HEK293 (cell line): ENCODE measurements at regions not wholly inside any gene's neighbourhood (a gene's known extent, or its start where the extent isn't known, plus 50 kb on each side); places are given as distances from the start of the nearest gene placed in this dataset.

Source experiments
- CTCF ChIA-PET: fragments of 350-600 bp; formaldehyde crosslinking; extraction: SDS; loops from one replicate; lab custom pipeline; 2021; ENCODE audit warnings: antibody characterized with exemption; lab: Yijun Ruan, JAX
- POLR2A ChIA-PET: fragments of 300-600 bp; formaldehyde crosslinking; extraction: SDS; loops from one replicate; lab custom pipeline; 2020; ENCODE audit warnings: antibody characterized with exemption, inconsistent platforms; lab: Yijun Ruan, JAX
- H3K27ac ChIP-seq: fragments of 200-500 bp; sonication (Bioruptor generic); 2 replicates; pipeline ENCODE4 v1.5.1; 2014; ENCODE audit warnings: low read depth, low read length, control low read depth, inconsistent platforms; ENCODE audit errors: extremely low read depth
- H3K36me3 ChIP-seq, 2 experiments: fragments of 200-500 bp in 1 of 2; sonication (Bioruptor generic) in 1 of 2; 1 replicate in 1 of 2; 2 replicates in 1 of 2; pipeline ENCODE4 v1.5.1; 2014 to 2017; ENCODE audit warnings: inconsistent platforms in 2 of 2, low read length in 2 of 2; ENCODE audit not compliant: control insufficient read depth in 2 of 2, insufficient read depth in 1 of 2
- H3K4me1 ChIP-seq: fragments of 200-500 bp; sonication (Bioruptor generic); 2 replicates; pipeline ENCODE4 v1.5.1; 2014; ENCODE audit warnings: mild to moderate bottlenecking, low read length, inconsistent platforms; ENCODE audit not compliant: control insufficient read depth, insufficient read depth
- H3K4me3 ChIP-seq: 2 replicates; pipeline ENCODE4 v1.5.1; 2011; ENCODE audit warnings: low read depth, mild to moderate bottlenecking, control low read depth, low read length, moderate library complexity
- H3K9me3 ChIP-seq: fragments of 200-500 bp; sonication (Bioruptor generic); 2 replicates; pipeline ENCODE4 v1.5.1; 2014; ENCODE audit warnings: low read depth, low read length, inconsistent platforms; ENCODE audit not compliant: control insufficient read depth, insufficient read depth
- BCL11B ChIP-seq: fragments of 450-650 bp; formaldehyde crosslinking; IDR thresholded peaks from 2 replicates; pipeline ENCODE4 v1.5.1; 2016; ENCODE audit warnings: low read depth, missing biosample characterization, missing genetic modification characterization
- FEZF1 ChIP-seq: fragments of 450-650 bp; formaldehyde crosslinking; IDR thresholded peaks from 2 replicates; pipeline ENCODE4 v1.5.1; 2016; ENCODE audit warnings: missing biosample characterization, missing genetic modification characterization
- KLF10 ChIP-seq: fragments of 450-650 bp; IDR thresholded peaks from 2 replicates; pipeline ENCODE4 v1.5.1; 2018; ENCODE audit warnings: missing biosample characterization, mild to moderate bottlenecking, missing genetic modification characterization
- OVOL3 ChIP-seq: fragments of 450-650 bp; formaldehyde crosslinking; IDR thresholded peaks from 2 replicates; pipeline ENCODE4 v1.5.1; 2016; ENCODE audit warnings: missing biosample characterization, missing genetic modification characterization
- TCF7L2 ChIP-seq: IDR thresholded peaks from 2 replicates; pipeline ENCODE4 v1.6.1; 2011; ENCODE audit warnings: low read depth, mild to moderate bottlenecking, inconsistent platforms, low read length, moderate library complexity, borderline replicate concordance
- ZIC2 ChIP-seq: fragments of 450-650 bp; formaldehyde crosslinking; IDR thresholded peaks from 2 replicates; pipeline ENCODE4 v1.5.1; 2016; ENCODE audit warnings: missing biosample characterization, missing genetic modification characterization
- ZNF266 ChIP-seq: fragments of 450-650 bp; formaldehyde crosslinking; IDR thresholded peaks from 2 replicates; pipeline ENCODE4 v1.5.1; 2016; ENCODE audit warnings: missing biosample characterization, missing genetic modification characterization, low read depth
- ZNF311 ChIP-seq: fragments of 450-650 bp; formaldehyde crosslinking; IDR thresholded peaks from 2 replicates; pipeline ENCODE4 v1.5.1; 2017; ENCODE audit warnings: missing biosample characterization, missing genetic modification characterization, borderline replicate concordance
- ZNF423 ChIP-seq: fragments of 450-650 bp; formaldehyde crosslinking; IDR thresholded peaks from 2 replicates; pipeline ENCODE4 v1.5.1; 2016; ENCODE audit warnings: missing biosample characterization, missing genetic modification characterization
- ZNF610 ChIP-seq: fragments of 450-650 bp; formaldehyde crosslinking; IDR thresholded peaks from 2 replicates; pipeline ENCODE4 v1.5.1; 2016; ENCODE audit warnings: missing biosample characterization, missing genetic modification characterization, borderline replicate concordance
- ZNF658 ChIP-seq: fragments of 450-650 bp; formaldehyde crosslinking; IDR thresholded peaks from 2 replicates; pipeline ENCODE4; 2016; ENCODE audit warnings: missing biosample characterization, missing genetic modification characterization
- ZNF664 ChIP-seq: fragments of 450-650 bp; formaldehyde crosslinking; IDR thresholded peaks from 2 replicates; pipeline ENCODE4 v1.5.1; 2016; ENCODE audit warnings: missing biosample characterization, missing genetic modification characterization
- ZNF670 ChIP-seq: fragments of 450-650 bp; formaldehyde crosslinking; IDR thresholded peaks from 2 replicates; pipeline ENCODE4 v1.5.1; 2016; ENCODE audit warnings: missing biosample characterization, missing genetic modification characterization, low read depth
- ZNF777 ChIP-seq: fragments of 450-650 bp; formaldehyde crosslinking; IDR thresholded peaks from 2 replicates; pipeline ENCODE4 v1.5.1; 2017; ENCODE audit warnings: missing biosample characterization, missing genetic modification characterization, borderline replicate concordance
- ZNF843 ChIP-seq: fragments of 450-650 bp; formaldehyde crosslinking; IDR thresholded peaks from 2 replicates; pipeline ENCODE4 v1.5.1; 2016; ENCODE audit warnings: missing biosample characterization, missing genetic modification characterization
- ZXDB ChIP-seq: fragments of 450-650 bp; formaldehyde crosslinking; IDR thresholded peaks from 2 replicates; pipeline ENCODE4 v1.5.1; 2016; ENCODE audit warnings: missing biosample characterization, missing genetic modification characterization
- TF ChIP-seq, protein P1 (sequence below): fragments of 450-650 bp; formaldehyde crosslinking; IDR thresholded peaks from 2 replicates; pipeline ENCODE4 v1.5.1; 2016; ENCODE audit warnings: missing biosample characterization, missing genetic modification characterization, low read depth
- TF ChIP-seq, protein P2 (sequence below): fragments of 450-650 bp; formaldehyde crosslinking; IDR thresholded peaks from 2 replicates; pipeline ENCODE4 v1.5.1; 2017; ENCODE audit warnings: missing biosample characterization, missing genetic modification characterization
- TF ChIP-seq, protein P3 (sequence below): fragments of 450-650 bp; formaldehyde crosslinking; IDR thresholded peaks from 2 replicates; pipeline ENCODE4 v1.5.1; 2017; ENCODE audit warnings: missing biosample characterization, missing genetic modification characterization
- TF ChIP-seq, protein P4 (sequence below): fragments of 450-650 bp; formaldehyde crosslinking; IDR thresholded peaks from 2 replicates; pipeline ENCODE4 v1.5.1; 2016; ENCODE audit warnings: missing biosample characterization, missing genetic modification characterization

DNA sequence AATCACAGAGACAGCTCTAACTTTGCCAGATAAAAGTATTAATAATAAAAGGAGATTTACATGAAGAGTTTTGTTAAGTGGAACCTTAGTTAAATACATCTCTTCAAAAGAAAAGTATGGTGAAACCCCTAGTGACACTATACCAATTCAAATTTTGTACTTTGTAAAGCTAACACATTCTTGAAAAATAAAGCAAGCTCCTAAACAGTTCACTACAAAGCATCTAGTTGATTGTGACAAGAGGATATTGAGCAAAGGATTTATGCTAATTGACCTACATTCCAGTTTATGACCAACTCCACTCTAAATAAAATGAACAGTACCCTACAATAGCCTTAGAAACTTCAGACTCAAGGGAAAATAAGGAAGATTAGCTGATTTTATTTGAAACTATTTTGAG lies 69.4 kb upstream of the WDR17 start (continued):
- TF ChIP-seq ZNF658 (tag by site-specific recombination): no peak
- TF ChIP-seq, protein P1, sequence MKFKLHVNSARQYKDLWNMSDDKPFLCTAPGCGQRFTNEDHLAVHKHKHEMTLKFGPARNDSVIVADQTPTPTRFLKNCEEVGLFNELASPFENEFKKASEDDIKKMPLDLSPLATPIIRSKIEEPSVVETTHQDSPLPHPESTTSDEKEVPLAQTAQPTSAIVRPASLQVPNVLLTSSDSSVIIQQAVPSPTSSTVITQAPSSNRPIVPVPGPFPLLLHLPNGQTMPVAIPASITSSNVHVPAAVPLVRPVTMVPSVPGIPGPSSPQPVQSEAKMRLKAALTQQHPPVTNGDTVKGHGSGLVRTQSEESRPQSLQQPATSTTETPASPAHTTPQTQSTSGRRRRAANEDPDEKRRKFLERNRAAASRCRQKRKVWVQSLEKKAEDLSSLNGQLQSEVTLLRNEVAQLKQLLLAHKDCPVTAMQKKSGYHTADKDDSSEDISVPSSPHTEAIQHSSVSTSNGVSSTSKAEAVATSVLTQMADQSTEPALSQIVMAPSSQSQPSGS (tag by site-specific recombination): no peak

DNA sequence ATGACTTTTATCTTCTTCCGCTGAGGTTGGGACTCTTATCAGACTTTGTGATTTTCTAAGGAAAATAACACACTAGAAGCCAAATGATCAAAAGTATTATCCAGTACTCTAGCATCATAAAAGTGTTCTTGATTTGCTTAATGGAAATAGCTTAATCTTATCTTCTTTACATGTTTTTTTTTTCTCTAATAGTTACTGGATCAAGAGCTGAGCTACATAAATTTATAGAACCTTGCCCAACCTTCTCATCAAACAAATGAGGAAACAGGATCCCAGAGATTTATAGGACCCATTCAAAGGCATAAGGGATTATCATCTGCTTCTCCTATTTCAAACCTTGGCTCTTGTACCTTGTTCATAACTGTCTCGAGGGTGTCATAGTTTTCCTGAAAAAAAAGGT lies 68.3 kb upstream of the WDR17 start:
- CTCF ChIA-PET: interaction anchor here (0.7 kb wide), 1 partner anchor 767 kb away, joined by 3 read pairs; no protein-coding TSS in a partner anchor
- POLR2A ChIA-PET: interaction anchor here (0.7 kb wide), 1 partner anchor 1368 kb away, joined by 3 read pairs; no protein-coding TSS in a partner anchor
- no peak overlapping the region for H3K27ac ChIP-seq
- no peak overlapping the region for H3K4me3 ChIP-seq
- peaks cover 8% of the 10 kb centered on the region for H3K4me1 ChIP-seq
- H3K9me3 ChIP-seq: no peaks in the 10 kb centered on the region
- H3K36me3 ChIP-seq: no peaks in the 10 kb centered on the region
- TF ChIP-seq ZIC2 (tag by site-specific recombination): no peak
- TF ChIP-seq BCL11B (tag by site-specific recombination): 0 out of 2 replicates have a peak, but pooled peaks have one; percentile 27
- TF ChIP-seq FEZF1: peak; percentile 57
- TF ChIP-seq ZNF777 (tag by site-specific recombination): no peak
- no peak for TF ChIP-seq ZNF311 (tag by site-specific recombination)
- TF ChIP-seq, protein P2, sequence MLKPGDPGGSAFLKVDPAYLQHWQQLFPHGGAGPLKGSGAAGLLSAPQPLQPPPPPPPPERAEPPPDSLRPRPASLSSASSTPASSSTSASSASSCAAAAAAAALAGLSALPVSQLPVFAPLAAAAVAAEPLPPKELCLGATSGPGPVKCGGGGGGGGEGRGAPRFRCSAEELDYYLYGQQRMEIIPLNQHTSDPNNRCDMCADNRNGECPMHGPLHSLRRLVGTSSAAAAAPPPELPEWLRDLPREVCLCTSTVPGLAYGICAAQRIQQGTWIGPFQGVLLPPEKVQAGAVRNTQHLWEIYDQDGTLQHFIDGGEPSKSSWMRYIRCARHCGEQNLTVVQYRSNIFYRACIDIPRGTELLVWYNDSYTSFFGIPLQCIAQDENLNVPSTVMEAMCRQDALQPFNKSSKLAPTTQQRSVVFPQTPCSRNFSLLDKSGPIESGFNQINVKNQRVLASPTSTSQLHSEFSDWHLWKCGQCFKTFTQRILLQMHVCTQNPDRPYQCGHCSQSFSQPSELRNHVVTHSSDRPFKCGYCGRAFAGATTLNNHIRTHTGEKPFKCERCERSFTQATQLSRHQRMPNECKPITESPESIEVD: peak; percentile 18; the same call in 1 of the 2 replicates
- peak; percentile 12; the same call in 1 of the 2 replicates for TF ChIP-seq TCF7L2
- TF ChIP-seq OVOL3 (tag by site-specific recombination): peak; percentile 76
- peak; percentile 35; the same call in 1 of the 2 replicates for TF ChIP-seq ZXDB
- TF ChIP-seq ZNF843 (tag by site-specific recombination): peak; percentile 79; the same call in 1 of the 2 replicates

DNA sequence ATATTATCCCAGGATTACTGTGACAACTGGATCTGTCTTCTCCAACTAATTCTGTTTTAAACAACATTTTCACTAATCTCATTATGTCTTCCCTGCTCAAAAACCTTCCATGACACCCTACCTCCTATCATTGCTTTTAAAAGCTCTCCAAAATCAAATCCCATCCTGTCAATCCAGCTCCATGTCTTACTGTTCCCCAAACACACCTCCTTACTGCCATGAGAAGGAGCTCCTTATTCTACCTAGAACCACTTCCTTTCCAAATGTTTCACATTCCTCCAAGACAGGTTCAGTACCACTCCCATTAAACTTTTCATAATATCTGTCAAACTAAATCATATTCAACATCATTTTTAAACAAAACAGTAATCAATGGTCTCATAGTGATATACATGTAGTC lies 66.9 kb upstream of the WDR17 start:
- Histone ChIP-seq H3K36me3 (no peaks in the 10 kb centered on the region), H3K4me3 (no peak overlapping the region), H3K9me3 (no peaks in the 10 kb centered on the region), H3K27ac (no peak overlapping the region), H3K4me1 (peaks cover 8% of the 10 kb centered on the region)
- CTCF ChIA-PET: no interaction called here
- TF ChIP-seq ZNF266 (no peak), ZNF423 (tag by site-specific recombination) (no peak), ZNF610 (tag by site-specific recombination) (peak; percentile 68; the same call in 1 of the 2 replicates), KLF10 (tag by site-specific recombination) (peak; percentile 40; the same call in 1 of the 2 replicates), ZNF664 (tag by site-specific recombination) (no peak), ZNF670 (tag by site-specific recombination) (no peak)
- TF ChIP-seq, protein P3, sequence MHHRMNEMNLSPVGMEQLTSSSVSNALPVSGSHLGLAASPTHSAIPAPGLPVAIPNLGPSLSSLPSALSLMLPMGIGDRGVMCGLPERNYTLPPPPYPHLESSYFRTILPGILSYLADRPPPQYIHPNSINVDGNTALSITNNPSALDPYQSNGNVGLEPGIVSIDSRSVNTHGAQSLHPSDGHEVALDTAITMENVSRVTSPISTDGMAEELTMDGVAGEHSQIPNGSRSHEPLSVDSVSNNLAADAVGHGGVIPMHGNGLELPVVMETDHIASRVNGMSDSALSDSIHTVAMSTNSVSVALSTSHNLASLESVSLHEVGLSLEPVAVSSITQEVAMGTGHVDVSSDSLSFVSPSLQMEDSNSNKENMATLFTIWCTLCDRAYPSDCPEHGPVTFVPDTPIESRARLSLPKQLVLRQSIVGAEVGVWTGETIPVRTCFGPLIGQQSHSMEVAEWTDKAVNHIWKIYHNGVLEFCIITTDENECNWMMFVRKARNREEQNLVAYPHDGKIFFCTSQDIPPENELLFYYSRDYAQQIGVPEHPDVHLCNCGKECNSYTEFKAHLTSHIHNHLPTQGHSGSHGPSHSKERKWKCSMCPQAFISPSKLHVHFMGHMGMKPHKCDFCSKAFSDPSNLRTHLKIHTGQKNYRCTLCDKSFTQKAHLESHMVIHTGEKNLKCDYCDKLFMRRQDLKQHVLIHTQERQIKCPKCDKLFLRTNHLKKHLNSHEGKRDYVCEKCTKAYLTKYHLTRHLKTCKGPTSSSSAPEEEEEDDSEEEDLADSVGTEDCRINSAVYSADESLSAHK (tag by site-specific recombination): no peak
- TF ChIP-seq, protein P4, sequence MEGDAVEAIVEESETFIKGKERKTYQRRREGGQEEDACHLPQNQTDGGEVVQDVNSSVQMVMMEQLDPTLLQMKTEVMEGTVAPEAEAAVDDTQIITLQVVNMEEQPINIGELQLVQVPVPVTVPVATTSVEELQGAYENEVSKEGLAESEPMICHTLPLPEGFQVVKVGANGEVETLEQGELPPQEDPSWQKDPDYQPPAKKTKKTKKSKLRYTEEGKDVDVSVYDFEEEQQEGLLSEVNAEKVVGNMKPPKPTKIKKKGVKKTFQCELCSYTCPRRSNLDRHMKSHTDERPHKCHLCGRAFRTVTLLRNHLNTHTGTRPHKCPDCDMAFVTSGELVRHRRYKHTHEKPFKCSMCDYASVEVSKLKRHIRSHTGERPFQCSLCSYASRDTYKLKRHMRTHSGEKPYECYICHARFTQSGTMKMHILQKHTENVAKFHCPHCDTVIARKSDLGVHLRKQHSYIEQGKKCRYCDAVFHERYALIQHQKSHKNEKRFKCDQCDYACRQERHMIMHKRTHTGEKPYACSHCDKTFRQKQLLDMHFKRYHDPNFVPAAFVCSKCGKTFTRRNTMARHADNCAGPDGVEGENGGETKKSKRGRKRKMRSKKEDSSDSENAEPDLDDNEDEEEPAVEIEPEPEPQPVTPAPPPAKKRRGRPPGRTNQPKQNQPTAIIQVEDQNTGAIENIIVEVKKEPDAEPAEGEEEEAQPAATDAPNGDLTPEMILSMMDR (tag by site-specific recombination): no peak
- TF ChIP-seq, all 188 proteins: peak for 2
- POLR2A ChIA-PET: no interaction called here
